ENCODE measurements at regions not wholly inside any gene's neighbourhood (a gene's known extent, or its start where the extent isn't known, plus 50 kb on each side); places are given as distances from the start of the nearest gene placed in this dataset.

DNA sequence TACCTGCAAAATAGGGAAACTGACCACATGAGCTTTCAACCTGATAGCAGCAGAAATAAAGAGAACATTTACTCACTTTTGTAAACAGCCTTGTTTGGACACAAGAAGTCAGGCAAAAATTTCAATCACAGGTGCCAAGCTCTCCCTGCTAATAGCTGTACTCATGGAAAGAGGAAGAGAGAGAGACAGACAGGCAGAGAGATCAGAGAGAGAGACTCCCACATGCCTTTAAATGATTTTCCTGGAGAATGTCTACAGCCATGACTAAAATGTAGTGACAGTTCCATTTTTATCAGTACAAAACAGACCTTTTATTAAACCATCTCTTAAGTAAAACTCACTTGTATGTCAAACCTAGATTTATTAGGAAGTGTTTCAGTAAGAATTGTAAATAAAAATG lies 752.9 kb downstream of the TRAM1L1 start:
- no peaks in the 10 kb centered on the region for H3K9me3 ChIP-seq
- H3K36me3 ChIP-seq, result no peaks in the 10 kb centered on the region
- DNase-seq (ENCODE audit: extremely low spot score in 2 of 2), result no peak
- no peaks in the 10 kb centered on the region for H3K27me3 ChIP-seq
- TF ChIP-seq, protein P1, sequence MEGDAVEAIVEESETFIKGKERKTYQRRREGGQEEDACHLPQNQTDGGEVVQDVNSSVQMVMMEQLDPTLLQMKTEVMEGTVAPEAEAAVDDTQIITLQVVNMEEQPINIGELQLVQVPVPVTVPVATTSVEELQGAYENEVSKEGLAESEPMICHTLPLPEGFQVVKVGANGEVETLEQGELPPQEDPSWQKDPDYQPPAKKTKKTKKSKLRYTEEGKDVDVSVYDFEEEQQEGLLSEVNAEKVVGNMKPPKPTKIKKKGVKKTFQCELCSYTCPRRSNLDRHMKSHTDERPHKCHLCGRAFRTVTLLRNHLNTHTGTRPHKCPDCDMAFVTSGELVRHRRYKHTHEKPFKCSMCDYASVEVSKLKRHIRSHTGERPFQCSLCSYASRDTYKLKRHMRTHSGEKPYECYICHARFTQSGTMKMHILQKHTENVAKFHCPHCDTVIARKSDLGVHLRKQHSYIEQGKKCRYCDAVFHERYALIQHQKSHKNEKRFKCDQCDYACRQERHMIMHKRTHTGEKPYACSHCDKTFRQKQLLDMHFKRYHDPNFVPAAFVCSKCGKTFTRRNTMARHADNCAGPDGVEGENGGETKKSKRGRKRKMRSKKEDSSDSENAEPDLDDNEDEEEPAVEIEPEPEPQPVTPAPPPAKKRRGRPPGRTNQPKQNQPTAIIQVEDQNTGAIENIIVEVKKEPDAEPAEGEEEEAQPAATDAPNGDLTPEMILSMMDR (IDR thresholded peaks at IDR 0.05), result no peak
- no peak for TF ChIP-seq POLR2AphosphoS5 (IDR thresholded peaks at IDR 0.05; ENCODE audit: insufficient read depth in 1 of 2, low read depth in 1 of 2)
- no peak for TF ChIP-seq POLR2A (IDR thresholded peaks at IDR 0.05)
- H3K4me1 ChIP-seq, result no peaks in the 10 kb centered on the region
- H3K27ac ChIP-seq, result no peak overlapping the region
- intact Hi-C loops (cut with DNase I), result no loop called here
- no peak overlapping the region for H3K4me3 ChIP-seq

- H3K4me1 ChIP-seq, result no peaks in the 10 kb centered on the region
- no peaks in the 10 kb centered on the region for H3K9me3 ChIP-seq
- no peaks in the 10 kb centered on the region for H3K36me3 ChIP-seq
- intact Hi-C loops (cut with DNase I), result no loop called here
- no peaks in the 10 kb centered on the region for H3K27me3 ChIP-seq
- no peak overlapping the region for H3K4me3 ChIP-seq
- DNase-seq (ENCODE audit: extremely low spot score in 2 of 2), result no peak
- no peak overlapping the region for H3K27ac ChIP-seq
- no peak for TF ChIP-seq POLR2A (IDR thresholded peaks at IDR 0.05)
- TF ChIP-seq, protein P1 (IDR thresholded peaks at IDR 0.05), result no peak
- no peak for TF ChIP-seq POLR2AphosphoS5 (IDR thresholded peaks at IDR 0.05; ENCODE audit: insufficient read depth in 1 of 2, low read depth in 1 of 2)
Measured at GRCh38 chr4:116328261-116328860, 757.0 kb downstream of the TRAM1L1 start.

DNA sequence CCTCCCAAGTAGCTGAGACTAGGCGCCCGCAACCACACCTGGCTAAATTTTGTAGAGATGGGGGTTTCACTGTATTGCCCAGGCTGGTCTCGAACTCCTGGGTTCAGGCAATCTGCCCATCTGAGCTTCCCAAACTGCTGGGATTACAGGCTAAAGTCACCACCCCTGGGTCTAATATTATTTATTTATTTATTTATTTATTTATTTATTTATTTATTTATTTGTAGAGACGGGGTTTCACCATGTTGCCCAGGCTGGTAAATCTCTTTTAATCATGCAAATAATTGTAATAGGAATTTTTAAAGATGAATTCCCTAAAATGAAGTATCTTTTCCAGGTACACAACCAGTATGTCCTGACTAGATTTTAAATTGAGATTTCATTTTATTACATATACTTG lies 761.8 kb downstream of the TRAM1L1 start:
- no peaks in the 10 kb centered on the region for H3K36me3 ChIP-seq
- intact Hi-C loops (cut with DNase I), result no loop called here
- H3K4me1 ChIP-seq, result no peaks in the 10 kb centered on the region
- H3K27me3 ChIP-seq, result no peaks in the 10 kb centered on the region
- no peak for DNase-seq (ENCODE audit: extremely low spot score in 2 of 2)
- H3K27ac ChIP-seq, result no peak overlapping the region
- TF ChIP-seq POLR2A (IDR thresholded peaks at IDR 0.05) (no peak), POLR2AphosphoS5 (IDR thresholded peaks at IDR 0.05; ENCODE audit: insufficient read depth in 1 of 2, low read depth in 1 of 2) (no peak)
- TF ChIP-seq, protein P1 (IDR thresholded peaks at IDR 0.05), result no peak
- H3K9me3 ChIP-seq, result no peaks in the 10 kb centered on the region
- H3K4me3 ChIP-seq, result no peak overlapping the region

DNA sequence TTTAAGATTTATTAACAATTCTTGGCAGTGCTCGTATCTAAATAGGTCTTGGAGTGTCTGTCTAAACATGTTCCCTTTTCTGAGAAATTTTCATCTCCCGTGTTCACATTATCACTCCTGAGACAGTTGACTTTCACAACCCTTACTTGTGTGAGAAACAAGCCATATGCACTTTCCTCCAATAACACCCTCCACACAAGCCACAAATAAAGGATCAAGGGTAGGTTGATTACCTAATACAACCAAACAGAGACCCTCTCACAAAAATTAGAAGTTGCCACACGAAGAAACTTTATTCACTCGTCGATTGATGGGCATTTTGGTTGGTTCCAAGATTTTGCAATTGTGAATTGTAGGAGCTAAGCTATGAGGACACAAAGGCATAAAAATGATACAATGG lies 763.9 kb downstream of the TRAM1L1 start:
- H3K9me3 ChIP-seq, result no peaks in the 10 kb centered on the region
- no peak for DNase-seq (ENCODE audit: extremely low spot score in 2 of 2)
- no peaks in the 10 kb centered on the region for H3K27me3 ChIP-seq
- TF ChIP-seq POLR2A (IDR thresholded peaks at IDR 0.05), result no peak
- TF ChIP-seq POLR2AphosphoS5 (IDR thresholded peaks at IDR 0.05; ENCODE audit: insufficient read depth in 1 of 2, low read depth in 1 of 2), result no peak
- TF ChIP-seq, protein P1 (IDR thresholded peaks at IDR 0.05), result no peak
- no peaks in the 10 kb centered on the region for H3K36me3 ChIP-seq
- H3K27ac ChIP-seq, result no peak overlapping the region
- no peak overlapping the region for H3K4me3 ChIP-seq
- intact Hi-C loops (cut with DNase I), result no loop called here
- no peaks in the 10 kb centered on the region for H3K4me1 ChIP-seq

GRCh38 chr4:116320859-116321258 lies 764.5 kb downstream of the TRAM1L1 start:
- H3K4me3 ChIP-seq, result no peak overlapping the region
- H3K4me1 ChIP-seq, result no peaks in the 10 kb centered on the region
- H3K27ac ChIP-seq, result no peak overlapping the region
- TF ChIP-seq, protein P1 (IDR thresholded peaks at IDR 0.05), result no peak
- no peak for TF ChIP-seq POLR2A (IDR thresholded peaks at IDR 0.05)
- no peak for TF ChIP-seq POLR2AphosphoS5 (IDR thresholded peaks at IDR 0.05; ENCODE audit: insufficient read depth in 1 of 2, low read depth in 1 of 2)
- no peaks in the 10 kb centered on the region for H3K9me3 ChIP-seq
- intact Hi-C loops (cut with DNase I), result no loop called here
- no peaks in the 10 kb centered on the region for H3K36me3 ChIP-seq
- DNase-seq (ENCODE audit: extremely low spot score in 2 of 2), result no peak
- H3K27me3 ChIP-seq, result no peaks in the 10 kb centered on the region

Data from vagina (tissue), 2 donors.